ENCODE measurements at regions not wholly inside any gene's neighbourhood (a gene's known extent, or its start where the extent isn't known, plus 50 kb on each side); places are given as distances from the start of the nearest gene placed in this dataset.
A peak's percentile ranks its signal among the peaks of the same experiment; 100 is the strongest.
"Not testable (repeated sequence)": the region's sequence is repeated elsewhere in the genome, so short reads cannot be mapped to it uniquely, and the experiment has no call there.

GRCh38 chr1:65527190-65527589, 106.7 kb downstream of the LEPR start:
- no peak for DNase-seq (ENCODE audit: low read depth)

- no peak for DNase-seq (ENCODE audit: low read depth)
Measured at GRCh38 chr1:65527707-65528503, 107.4 kb downstream of the LEPR start.

- DNase-seq (ENCODE audit: low read depth): no peak
Measured at GRCh38 chr1:65531972-65532570, 111.6 kb downstream of the LEPR start.

- DNase-seq (ENCODE audit: low read depth): no peak
Measured at GRCh38 chr1:65535981-65536380, 115.5 kb downstream of the LEPR start.

GRCh38 chr1:65538086-65538485, 117.6 kb downstream of the LEPR start:
- peak; percentile 5 for DNase-seq (ENCODE audit: low read depth)

- DNase-seq (ENCODE audit: low read depth): no peak
Measured at GRCh38 chr1:65538664-65539063, 118.2 kb downstream of the LEPR start.

- DNase-seq (ENCODE audit: low read depth): no peak
Measured at GRCh38 chr1:65539266-65540131, 119.0 kb downstream of the LEPR start.

- no peak for DNase-seq (ENCODE audit: low read depth)
Measured at GRCh38 chr1:65541161-65541560, 120.7 kb downstream of the LEPR start.

GRCh38 chr1:65541865-65542264, 121.4 kb downstream of the LEPR start:
- no peak for DNase-seq (ENCODE audit: low read depth)

- DNase-seq (ENCODE audit: low read depth): not testable (repeated sequence)
Measured at GRCh38 chr1:65542592-65542991, 122.1 kb downstream of the LEPR start.

GRCh38 chr1:65550306-65551010, 130.0 kb downstream of the LEPR start:
- DNase-seq (ENCODE audit: low read depth): not testable (repeated sequence)

GRCh38 chr1:65552484-65552883, 132.0 kb downstream of the LEPR start:
- DNase-seq (ENCODE audit: low read depth): not testable (repeated sequence)

GRCh38 chr1:65554086-65554764, 133.8 kb downstream of the LEPR start:
- DNase-seq (ENCODE audit: low read depth): not testable (repeated sequence)

- no peak for DNase-seq (ENCODE audit: low read depth)
Measured at GRCh38 chr1:65554829-65555228, 134.4 kb downstream of the LEPR start.

GRCh38 chr1:65558215-65558614, 137.7 kb downstream of the LEPR start:
- no peak for DNase-seq (ENCODE audit: low read depth)

GRCh38 chr1:65564493-65564892, 144.0 kb downstream of the LEPR start:
- DNase-seq (ENCODE audit: low read depth): no peak

- no peak for DNase-seq (ENCODE audit: low read depth)
Measured at GRCh38 chr1:65568285-65568684, 147.8 kb downstream of the LEPR start.

GRCh38 chr1:65572701-65573421, 152.4 kb downstream of the LEPR start:
- DNase-seq (ENCODE audit: low read depth): no peak

GRCh38 chr1:65577278-65577677, 156.8 kb downstream of the LEPR start:
- no peak for DNase-seq (ENCODE audit: low read depth)

- peak; percentile 6 for DNase-seq (ENCODE audit: low read depth)
Measured at GRCh38 chr1:65577982-65578381, 157.5 kb downstream of the LEPR start.
